A549 (cell line): ENCODE measurements at regions not wholly inside any gene's neighbourhood (a gene's known extent, or its start where the extent isn't known, plus 50 kb on each side); places are given as distances from the start of the nearest gene placed in this dataset.

Experiments used
- CTCF ChIP-seq: fragments of >200 bp; sonication (Bioruptor Twin); formaldehyde crosslinking; IDR thresholded peaks from 3 replicates; pipeline ENCODE4 v1.5.1; 2016
- ELK1 ChIP-seq: fragments of 150-350 bp; IDR thresholded peaks from 2 replicates; pipeline ENCODE4 v1.6.1; 2014; ENCODE audit warnings: low read depth, mild to moderate bottlenecking, low read length
- EP300 ChIP-seq, 2 experiments: fragments of >200 bp; sonication (Bioruptor Twin); formaldehyde crosslinking; IDR thresholded peaks; 2 replicates in 1 of 2; 3 replicates in 1 of 2; pipeline ENCODE4 v1.6.1; 2016 to 2017
- KDM5A ChIP-seq: fragments of 200-600 bp; sonication (generic); IDR thresholded peaks from 2 replicates; pipeline ENCODE4 v1.6.1; 2016; ENCODE audit warnings: antibody characterized with exemption, mild to moderate bottlenecking
- MYC ChIP-seq: IDR thresholded peaks from 2 replicates; pipeline ENCODE4 v1.6.1; 2012; ENCODE audit warnings: mild to moderate bottlenecking, inconsistent platforms, low read length, improper control_type of control experiment, borderline replicate concordance
- NPAS2 ChIP-seq: fragments of 250-450 bp; sonication (Bioruptor Pico); IDR thresholded peaks from 2 replicates; pipeline ENCODE4 v1.8.0; 2022; ENCODE audit warnings: mild to moderate bottlenecking, moderate library complexity, borderline replicate concordance
- POLR2A ChIP-seq: IDR thresholded peaks from 2 replicates; pipeline ENCODE4 v1.6.1; 2012; ENCODE audit warnings: mild to moderate bottlenecking, low read length
- RAD21 ChIP-seq, 2 experiments: fragments of >200 bp in 1 of 2; sonication (Bioruptor Twin) in 1 of 2; formaldehyde crosslinking in 1 of 2; IDR thresholded peaks in 1 of 2; conservative IDR thresholded peaks in 1 of 2; 2 replicates in 1 of 2; 3 replicates in 1 of 2; pipeline ENCODE4 v1.6.1; 2012 to 2018; ENCODE audit warnings: inconsistent platforms in 1 of 2
- SMC3 ChIP-seq: fragments of >200 bp; sonication (Bioruptor Twin); formaldehyde crosslinking; IDR thresholded peaks from 3 replicates; pipeline ENCODE4 v1.6.1; 2018; ENCODE audit warnings: inconsistent platforms
- TF ChIP-seq, protein P1 (sequence below): fragments of 200-600 bp; sonication (generic); IDR thresholded peaks from 2 replicates; pipeline ENCODE4 v1.6.1; 2016; ENCODE audit warnings: antibody characterized with exemption, mild to moderate bottlenecking, moderate library complexity

- TF ChIP-seq CTCF, result no peak
- TF ChIP-seq RAD21 (conservative IDR thresholded peaks at IDR 0.05 in 1 of 2, IDR thresholded peaks at IDR 0.05 in 1 of 2), result no peak
- TF ChIP-seq MYC, result no peak
- no peak for TF ChIP-seq SMC3
- TF ChIP-seq EP300 (IDR thresholded peaks at IDR 0.05), result no peak
- TF ChIP-seq NPAS2 (CRISPR knock-in tag), result no peak
- TF ChIP-seq POLR2A, result no peak
- TF ChIP-seq, protein P1, sequence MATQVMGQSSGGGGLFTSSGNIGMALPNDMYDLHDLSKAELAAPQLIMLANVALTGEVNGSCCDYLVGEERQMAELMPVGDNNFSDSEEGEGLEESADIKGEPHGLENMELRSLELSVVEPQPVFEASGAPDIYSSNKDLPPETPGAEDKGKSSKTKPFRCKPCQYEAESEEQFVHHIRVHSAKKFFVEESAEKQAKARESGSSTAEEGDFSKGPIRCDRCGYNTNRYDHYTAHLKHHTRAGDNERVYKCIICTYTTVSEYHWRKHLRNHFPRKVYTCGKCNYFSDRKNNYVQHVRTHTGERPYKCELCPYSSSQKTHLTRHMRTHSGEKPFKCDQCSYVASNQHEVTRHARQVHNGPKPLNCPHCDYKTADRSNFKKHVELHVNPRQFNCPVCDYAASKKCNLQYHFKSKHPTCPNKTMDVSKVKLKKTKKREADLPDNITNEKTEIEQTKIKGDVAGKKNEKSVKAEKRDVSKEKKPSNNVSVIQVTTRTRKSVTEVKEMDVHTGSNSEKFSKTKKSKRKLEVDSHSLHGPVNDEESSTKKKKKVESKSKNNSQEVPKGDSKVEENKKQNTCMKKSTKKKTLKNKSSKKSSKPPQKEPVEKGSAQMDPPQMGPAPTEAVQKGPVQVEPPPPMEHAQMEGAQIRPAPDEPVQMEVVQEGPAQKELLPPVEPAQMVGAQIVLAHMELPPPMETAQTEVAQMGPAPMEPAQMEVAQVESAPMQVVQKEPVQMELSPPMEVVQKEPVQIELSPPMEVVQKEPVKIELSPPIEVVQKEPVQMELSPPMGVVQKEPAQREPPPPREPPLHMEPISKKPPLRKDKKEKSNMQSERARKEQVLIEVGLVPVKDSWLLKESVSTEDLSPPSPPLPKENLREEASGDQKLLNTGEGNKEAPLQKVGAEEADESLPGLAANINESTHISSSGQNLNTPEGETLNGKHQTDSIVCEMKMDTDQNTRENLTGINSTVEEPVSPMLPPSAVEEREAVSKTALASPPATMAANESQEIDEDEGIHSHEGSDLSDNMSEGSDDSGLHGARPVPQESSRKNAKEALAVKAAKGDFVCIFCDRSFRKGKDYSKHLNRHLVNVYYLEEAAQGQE, result no peak
- no peak for TF ChIP-seq ELK1
- no peak for TF ChIP-seq KDM5A
These were observed 251.8 kb upstream of the TMEM72 start for GRCh38 chr10:44659320-44659719.
